GM21619 (cell line): ENCODE measurements at regions not wholly inside any gene's neighbourhood (a gene's known extent, or its start where the extent isn't known, plus 50 kb on each side); places are given as distances from the start of the nearest gene placed in this dataset.
"Not testable (repeated sequence)": the region's sequence is repeated elsewhere in the genome, so short reads cannot be mapped to it uniquely, and the experiment has no call there.

Source experiments
- ATAC-seq: cut with Tn5 transposase; IDR thresholded peaks from one replicate; pipeline ENCODE4 v1.9.1; 2021; ENCODE audit not compliant: unreplicated experiment

DNA sequence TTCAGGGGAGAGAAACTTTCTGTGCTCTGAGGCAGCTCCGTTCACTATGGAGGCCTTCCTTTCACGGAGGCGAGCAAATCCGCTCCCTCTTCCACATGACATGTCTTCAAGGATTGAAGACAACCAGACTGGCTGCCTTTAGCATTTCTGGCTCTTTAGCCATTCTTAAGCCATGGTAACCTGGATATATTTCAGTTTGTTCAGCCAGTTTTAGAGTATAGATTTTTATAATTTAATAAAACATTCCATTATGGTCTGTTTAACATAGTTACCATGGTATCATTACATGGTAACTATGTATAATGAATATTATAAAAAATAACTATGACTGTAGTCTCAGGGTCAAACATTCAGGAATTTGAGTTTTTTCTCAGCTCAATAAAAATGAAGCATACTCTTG, 54.2 kb upstream of the NFIA start:
- no peak for ATAC-seq

- ATAC-seq, result not testable (repeated sequence)
These were observed 64.3 kb upstream of the NFIA start for GRCh38 chr1:61018068-61018467.

- no peak for ATAC-seq
These were observed 64.7 kb upstream of the NFIA start for GRCh38 chr1:61017651-61018050.

- ATAC-seq, result no peak
These were observed 68.3 kb upstream of the NFIA start for GRCh38 chr1:61013946-61014667.

- no peak for ATAC-seq
These were observed 69.0 kb upstream of the NFIA start for GRCh38 chr1:61013189-61013945.

- no peak for ATAC-seq
These were observed 70.0 kb upstream of the NFIA start for GRCh38 chr1:61012341-61012761.

DNA sequence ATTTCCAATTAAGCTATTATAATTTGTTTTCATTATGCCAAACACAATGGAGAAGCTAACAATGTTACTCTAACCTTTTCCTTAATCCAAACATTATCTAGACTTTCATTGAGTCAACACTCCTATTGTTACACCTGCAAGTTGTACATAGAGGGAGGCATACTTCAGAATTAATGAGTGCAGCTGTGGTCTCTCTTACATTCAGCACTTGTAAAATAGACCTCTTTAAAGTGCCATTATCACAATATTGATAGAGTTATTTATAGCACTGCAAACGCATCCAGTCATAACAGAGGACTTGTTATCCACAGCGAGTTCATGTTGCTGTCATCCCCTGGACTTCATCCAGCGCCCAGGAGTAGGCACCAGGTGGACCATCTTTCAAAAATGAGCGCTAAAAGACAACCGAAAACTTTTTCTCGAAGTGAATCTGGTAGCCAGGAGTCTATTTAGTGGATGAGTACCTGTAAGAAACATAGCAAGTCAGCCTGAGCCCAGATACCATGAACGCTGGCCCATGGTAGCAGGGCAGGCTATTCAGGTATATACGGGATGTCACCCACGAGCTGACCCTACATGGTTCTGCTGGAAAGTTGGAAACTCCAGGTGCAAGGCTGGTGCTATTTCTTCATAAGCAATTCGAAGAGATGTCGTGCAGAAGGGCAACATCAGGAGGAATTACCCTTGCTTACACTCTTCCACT, 70.6 kb upstream of the NFIA start:
- no peak for ATAC-seq

- no peak for ATAC-seq
These were observed 74.6 kb upstream of the NFIA start for GRCh38 chr1:61007534-61008364.

DNA sequence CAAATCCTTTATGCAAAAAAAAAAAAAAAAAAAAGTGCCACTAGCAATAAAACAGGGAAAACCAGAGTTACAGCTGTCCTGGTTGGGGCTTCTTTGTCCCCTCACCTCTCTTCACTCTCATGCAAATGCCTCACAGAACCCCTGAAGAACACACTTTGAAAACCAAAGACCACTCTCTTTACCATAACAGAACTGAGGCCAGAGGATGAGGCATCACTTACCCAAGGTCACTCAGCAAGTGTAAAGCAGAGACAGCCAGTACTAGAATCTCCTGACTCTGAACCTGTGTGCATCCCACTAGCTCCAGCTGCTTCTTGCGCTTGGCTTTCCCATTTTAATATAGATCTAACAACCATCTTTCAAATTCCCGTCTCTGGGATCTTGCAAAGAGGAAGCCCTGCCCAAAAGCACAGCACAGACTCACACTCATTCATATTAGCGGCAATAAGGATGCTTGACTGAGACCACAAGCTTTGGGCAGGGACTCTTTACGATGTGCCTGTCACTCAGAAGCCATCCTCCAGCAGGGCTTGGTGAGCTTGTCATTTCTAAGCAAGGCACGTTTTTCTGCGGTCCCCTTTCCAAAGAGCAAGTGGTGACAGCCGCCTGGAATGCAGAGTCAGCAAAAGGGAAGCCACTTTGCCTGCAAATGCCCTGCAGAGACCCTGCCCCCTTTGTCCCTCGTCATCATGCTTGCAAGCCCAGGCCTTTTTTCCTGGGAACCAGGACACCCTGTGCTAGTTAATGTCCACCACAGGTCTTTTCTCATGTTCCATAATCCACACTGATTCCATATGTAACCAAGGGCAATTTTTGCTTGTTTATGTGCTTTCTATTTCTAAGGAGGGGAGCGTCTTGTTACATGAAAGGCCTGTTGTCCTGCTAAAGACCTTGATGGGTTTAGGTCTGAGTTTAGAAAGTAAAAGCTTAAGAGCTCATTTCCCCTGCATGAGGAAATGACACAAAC, 76.5 kb upstream of the NFIA start:
- no peak for ATAC-seq

DNA sequence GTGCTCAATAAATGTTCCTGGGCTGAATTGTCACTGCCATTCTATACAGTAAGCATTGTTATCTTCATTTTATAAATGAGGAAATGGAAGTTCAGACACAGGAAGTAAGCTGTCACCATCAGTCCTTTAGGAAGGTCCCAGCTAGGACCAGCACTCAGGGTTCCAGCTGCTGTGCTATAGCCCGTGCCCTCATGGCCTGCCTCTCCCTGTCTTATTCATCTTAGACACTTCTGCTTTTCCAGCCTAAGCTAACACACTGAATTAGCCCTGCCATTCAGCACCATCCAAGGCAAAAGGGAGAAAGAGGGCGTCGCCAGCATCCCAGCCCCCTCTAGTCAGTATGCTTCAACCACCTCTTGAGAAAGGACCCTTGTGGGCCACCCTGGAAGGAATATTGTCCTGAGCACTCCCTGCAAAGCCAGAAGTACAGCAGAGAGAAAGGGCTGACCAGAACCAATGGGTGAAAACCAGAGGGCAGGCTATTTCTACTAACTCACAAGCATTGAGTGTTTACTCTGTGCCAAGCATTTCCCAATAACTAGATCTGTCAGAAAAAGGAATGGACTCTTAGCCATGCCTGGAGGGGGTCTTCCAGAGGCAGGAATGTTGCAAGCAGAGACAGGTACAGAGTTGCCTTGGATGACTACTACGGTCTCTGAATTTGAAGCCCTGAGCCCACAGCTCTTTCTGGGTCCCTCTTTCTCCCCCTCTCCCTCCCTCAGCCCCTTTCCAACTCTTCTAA, 77.9 kb upstream of the NFIA start:
- no peak for ATAC-seq

DNA sequence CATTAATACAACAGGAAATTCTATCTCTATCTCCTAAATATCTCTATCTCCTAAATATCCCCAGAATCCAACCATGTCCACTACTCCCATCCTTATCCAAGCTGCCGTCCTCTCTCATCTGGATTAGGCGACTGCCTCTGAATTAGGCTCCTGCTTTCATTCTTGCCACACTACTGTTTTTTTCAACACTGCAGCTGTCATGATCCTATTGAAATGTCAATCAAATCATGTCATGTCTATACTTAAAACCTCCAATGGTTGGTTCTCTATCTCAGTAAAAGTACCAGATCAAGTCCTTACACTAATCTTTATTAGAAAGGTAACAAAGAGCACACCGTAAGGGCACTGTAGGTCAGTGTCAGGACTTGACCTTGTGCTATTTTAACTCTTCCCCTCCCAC, 82.0 kb upstream of the NFIA start:
- ATAC-seq, result no peak

GRCh38 chr1:60998786-60999185, 83.6 kb upstream of the NFIA start:
- no peak for ATAC-seq

DNA sequence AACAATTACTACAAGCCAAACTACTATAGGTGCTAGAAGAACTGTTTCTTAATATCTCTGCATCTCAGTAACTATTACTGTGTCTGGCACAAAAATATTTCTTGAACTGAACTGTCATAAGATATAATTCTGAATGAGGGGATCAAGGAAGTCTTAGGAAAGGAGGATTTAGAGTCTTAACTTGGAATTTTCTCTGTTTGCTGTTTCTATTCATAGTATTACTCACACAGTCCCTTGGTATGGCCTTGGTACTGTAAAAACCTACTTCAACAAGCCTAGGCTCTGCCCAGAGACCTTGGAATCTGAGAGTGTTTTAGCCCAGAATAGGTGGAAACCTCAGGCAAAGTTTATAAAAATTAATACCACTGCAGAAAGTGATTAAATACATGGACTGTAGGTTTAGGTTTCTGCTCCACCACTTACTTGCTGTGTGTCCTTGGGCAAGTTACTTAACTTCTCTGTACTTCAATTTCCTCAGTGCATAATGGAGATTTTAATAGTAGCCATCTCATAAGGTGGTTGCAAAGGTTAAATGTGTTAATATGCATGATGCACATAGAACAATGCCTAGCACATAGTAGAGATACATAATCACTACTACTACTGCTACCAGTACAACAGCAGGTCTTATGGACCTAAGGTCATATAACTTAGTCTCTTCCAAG, 87.4 kb upstream of the NFIA start:
- ATAC-seq, result no peak

DNA sequence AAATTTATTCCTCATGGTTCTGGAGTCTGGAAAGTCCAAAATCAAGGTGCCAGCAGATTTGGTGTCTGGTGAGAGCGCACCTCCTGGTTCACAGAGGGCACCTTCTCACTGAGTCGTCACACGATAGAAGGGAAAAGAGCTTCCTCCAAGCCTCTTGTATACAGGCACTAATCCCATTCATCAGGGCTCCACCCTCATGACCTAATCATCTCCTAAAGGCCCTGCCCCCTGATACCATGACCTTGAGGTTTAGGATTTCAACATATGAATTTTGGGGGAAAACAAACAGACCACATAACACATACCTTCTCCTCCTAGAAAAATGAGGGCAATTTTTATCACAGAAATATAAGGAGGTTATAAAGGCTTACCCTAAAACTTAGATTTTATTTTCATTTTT, 88.0 kb upstream of the NFIA start:
- no peak for ATAC-seq

DNA sequence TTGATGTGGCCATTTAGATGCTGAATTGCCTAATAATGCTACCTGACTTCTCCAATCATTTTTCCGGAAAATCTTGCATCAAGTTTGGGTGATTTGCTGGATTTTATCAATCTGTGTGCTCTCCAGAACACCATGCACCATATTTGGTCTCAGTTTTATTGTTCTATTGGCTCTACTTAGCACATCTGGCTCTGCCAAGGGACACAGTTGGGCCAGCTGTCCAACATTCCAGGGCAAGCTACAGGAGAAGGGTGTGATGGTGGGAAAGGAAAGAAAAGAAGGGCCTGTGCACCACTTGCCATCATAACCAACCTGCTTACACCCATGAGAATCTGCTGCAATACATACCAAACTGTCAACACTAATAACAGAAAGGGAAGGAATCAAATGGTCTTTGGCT, 90.2 kb upstream of the NFIA start:
- ATAC-seq, result no peak

GRCh38 chr1:60990714-60991090, 91.7 kb upstream of the NFIA start:
- ATAC-seq, result no peak

- ATAC-seq, result no peak
These were observed 92.3 kb upstream of the NFIA start for GRCh38 chr1:60989749-60990713.

GRCh38 chr1:60988891-60989290, 93.5 kb upstream of the NFIA start:
- ATAC-seq, result no peak
